Right lobe of liver (tissue), 4 donors: ENCODE measurements at regions not wholly inside any gene's neighbourhood (a gene's known extent, or its start where the extent isn't known, plus 50 kb on each side); places are given as distances from the start of the nearest gene placed in this dataset.

Experiments
- CTCF ChIP-seq, 4 donors: fragments of 200-600 bp in 3 of 4; fragments of 450-650 bp in 1 of 4; IDR thresholded peaks; one replicate each; pipeline versions ENCODE4 v1.5.1 to v1.8.0; 2016 to 2022; ENCODE audit warnings: antibody characterized with exemption in 4 of 4, mild to moderate bottlenecking in 2 of 4
- POLR2A ChIP-seq: fragments of 450-650 bp; IDR thresholded peaks from one replicate; pipeline ENCODE4 v1.6.1; 2017; ENCODE audit warnings: antibody characterized with exemption, mild to moderate bottlenecking
- donor health status: DM: no; HTN: no; CAD: no.
- donor health status: DM: no; HTN: no; CAD: no.
- donor health status: DM: no; HTN: yes; CAD: no.

- no peak for TF ChIP-seq CTCF (IDR thresholded peaks at IDR 0.05)
- TF ChIP-seq POLR2A, result no peak
Measured at GRCh38 chr2:18271370-18272147, 288.9 kb downstream of the RDH14 start.
